Activated T-cell treated with anti-CD3 and anti-CD28 coated beads, Interleukin-2, amount 50 U/mL, for 72 hours (primary cell): ENCODE measurements at regions not wholly inside any gene's neighbourhood (a gene's known extent, or its start where the extent isn't known, plus 50 kb on each side); places are given as distances from the start of the nearest gene placed in this dataset.

Experiments
- ATAC-seq, 2 donors: fragments of 150-1000 bp; cut with Tn5 transposase; replicated peaks in 1 of 2; 2 replicates each; pipeline ENCODE4 v1.10.0; 2021; ENCODE audit warnings: moderate library complexity in 2 of 2, mild to moderate bottlenecking in 1 of 2
- DNase-seq, 2 donors: peaks; one replicate each; pipeline ENCODE4 v3.0.0; 2021 to 2022; ENCODE audit warnings: mixed read lengths in 1 of 2
- H3K27ac Mint-ChIP-seq: one replicate; pipeline ENCODE4 v1.8.0; 2022; ENCODE audit warnings: mild to moderate bottlenecking, moderate library complexity, mixed read lengths
- H3K27me3 Mint-ChIP-seq: one replicate; pipeline ENCODE4 v1.8.0; 2022; ENCODE audit warnings: low read depth, mixed read lengths
- H3K36me3 Mint-ChIP-seq, 2 donors: one replicate each; pipeline ENCODE4 v1.8.0; 2022; ENCODE audit warnings: mixed read lengths in 2 of 2, mild to moderate bottlenecking in 1 of 2; ENCODE audit not compliant: insufficient read depth in 2 of 2
- H3K4me1 Mint-ChIP-seq: one replicate; pipeline ENCODE4 v1.8.0; 2022; ENCODE audit warnings: low read depth, mixed read lengths
- H3K4me3 Mint-ChIP-seq, 2 donors: one replicate each; pipeline ENCODE4 v1.8.0; 2022; ENCODE audit warnings: mild to moderate bottlenecking in 2 of 2, mixed read lengths in 2 of 2, moderate library complexity in 2 of 2
- H3K9me3 Mint-ChIP-seq, 2 donors: one replicate each; pipeline ENCODE4 v1.8.0; 2022; ENCODE audit warnings: mixed read lengths in 2 of 2

GRCh38 chr2:45223531-45223930, 214.3 kb upstream of the SIX2 start:
- Mint-ChIP-seq H3K36me3 (peaks cover 2 to 4% of the 10 kb centered on the region in 2 donors), H3K27ac (no peak overlapping the region), H3K27me3 (peaks cover 30% of the 10 kb centered on the region), H3K9me3 (peaks cover 0 to 5% of the 10 kb centered on the region in 2 donors), H3K4me1 (no peaks in the 10 kb centered on the region), H3K4me3 (no peak overlapping the region)
- no peak for DNase-seq
- no peak for ATAC-seq

- Mint-ChIP-seq H3K36me3 (no peaks in the 10 kb centered on the region), H3K4me3 (no peak overlapping the region), H3K9me3 (peaks cover 0 to 2% of the 10 kb centered on the region in 2 donors), H3K27me3 (peaks cover 34% of the 10 kb centered on the region), H3K27ac (no peak overlapping the region), H3K4me1 (no peaks in the 10 kb centered on the region)
- DNase-seq (no peak), ATAC-seq (no peak)
Observed at GRCh38 chr2:45220227-45220626, 211.0 kb upstream of the SIX2 start.

DNA sequence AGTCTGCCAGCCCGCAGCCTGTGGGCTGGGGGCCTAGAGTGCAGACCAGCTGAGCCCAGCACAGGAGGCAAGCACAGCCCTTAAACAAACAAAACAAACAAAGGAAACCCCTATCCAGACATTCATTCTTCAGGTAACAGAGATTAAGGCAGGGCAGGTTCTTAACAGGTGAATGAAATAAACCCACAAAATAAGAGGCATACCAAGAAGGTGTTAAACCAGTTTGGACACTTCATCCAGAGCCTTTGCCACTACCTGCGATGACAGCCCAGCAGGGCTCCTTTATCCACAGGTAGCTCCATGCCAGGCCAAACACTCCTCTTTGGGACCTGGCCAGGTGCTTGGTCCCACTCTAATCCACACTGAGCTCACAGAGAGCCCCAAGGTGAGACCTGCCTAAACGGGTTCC, 209.7 kb upstream of the SIX2 start:
- H3K9me3 Mint-ChIP-seq, result peaks cover 0 to 2% of the 10 kb centered on the region in 2 donors
- no peaks in the 10 kb centered on the region for H3K36me3 Mint-ChIP-seq
- DNase-seq (no peak), ATAC-seq (no peak)
- no peaks in the 10 kb centered on the region for H3K4me1 Mint-ChIP-seq
- H3K27me3 Mint-ChIP-seq, result peaks cover 27% of the 10 kb centered on the region
- H3K27ac Mint-ChIP-seq, result no peak overlapping the region
- H3K4me3 Mint-ChIP-seq, result no peak overlapping the region

GRCh38 chr2:45218297-45218696, 209.0 kb upstream of the SIX2 start:
- peaks cover 0 to 2% of the 10 kb centered on the region in 2 donors for H3K9me3 Mint-ChIP-seq
- DNase-seq, result no peak
- ATAC-seq, result no peak
- peaks cover 23% of the 10 kb centered on the region for H3K27me3 Mint-ChIP-seq
- no peaks in the 10 kb centered on the region for H3K36me3 Mint-ChIP-seq
- H3K27ac Mint-ChIP-seq, result no peak overlapping the region
- H3K4me3 Mint-ChIP-seq, result no peak overlapping the region
- no peaks in the 10 kb centered on the region for H3K4me1 Mint-ChIP-seq

DNA sequence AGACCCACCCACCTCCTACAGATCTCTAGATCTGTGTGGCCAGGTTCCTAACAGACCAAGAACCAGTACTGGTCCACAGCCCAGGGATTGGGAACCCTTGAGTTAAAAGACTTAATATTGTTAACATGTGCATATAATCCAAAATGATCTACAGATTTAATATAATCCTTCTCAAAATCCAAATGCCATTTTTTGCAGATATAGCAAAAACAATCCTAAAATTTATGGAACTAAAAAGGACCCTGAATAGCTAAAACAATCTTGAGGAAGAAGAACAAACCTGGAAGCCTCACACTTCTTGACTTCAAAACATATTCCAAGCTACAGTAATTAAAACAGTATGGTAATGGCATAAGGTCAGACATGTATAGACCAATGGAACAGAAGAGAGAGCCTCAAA, 206.9 kb upstream of the SIX2 start:
- no peak for DNase-seq
- no peak overlapping the region for H3K4me3 Mint-ChIP-seq
- H3K4me1 Mint-ChIP-seq, result no peaks in the 10 kb centered on the region
- no peaks in the 10 kb centered on the region for H3K36me3 Mint-ChIP-seq
- peaks cover 12% of the 10 kb centered on the region for H3K27me3 Mint-ChIP-seq
- H3K9me3 Mint-ChIP-seq, result peaks cover 0 to 2% of the 10 kb centered on the region in 2 donors
- H3K27ac Mint-ChIP-seq, result no peak overlapping the region
- no peak for ATAC-seq

GRCh38 chr2:45214550-45214949, 205.3 kb upstream of the SIX2 start:
- H3K9me3 Mint-ChIP-seq, result peaks cover 0 to 2% of the 10 kb centered on the region in 2 donors
- no peak overlapping the region for H3K27ac Mint-ChIP-seq
- H3K4me1 Mint-ChIP-seq, result no peaks in the 10 kb centered on the region
- no peaks in the 10 kb centered on the region for H3K36me3 Mint-ChIP-seq
- DNase-seq (no peak), ATAC-seq (no peak)
- H3K4me3 Mint-ChIP-seq, result no peak overlapping the region
- H3K27me3 Mint-ChIP-seq, result peaks cover 8% of the 10 kb centered on the region

- Mint-ChIP-seq H3K4me3 (no peak overlapping the region), H3K27ac (no peak overlapping the region), H3K4me1 (no peaks in the 10 kb centered on the region), H3K9me3 (peaks cover 0 to 2% of the 10 kb centered on the region in 2 donors), H3K27me3 (peaks cover 8% of the 10 kb centered on the region), H3K36me3 (no peaks in the 10 kb centered on the region)
- ATAC-seq (no peak), DNase-seq (no peak)
Observed at GRCh38 chr2:45212953-45213635, 203.8 kb upstream of the SIX2 start.

DNA sequence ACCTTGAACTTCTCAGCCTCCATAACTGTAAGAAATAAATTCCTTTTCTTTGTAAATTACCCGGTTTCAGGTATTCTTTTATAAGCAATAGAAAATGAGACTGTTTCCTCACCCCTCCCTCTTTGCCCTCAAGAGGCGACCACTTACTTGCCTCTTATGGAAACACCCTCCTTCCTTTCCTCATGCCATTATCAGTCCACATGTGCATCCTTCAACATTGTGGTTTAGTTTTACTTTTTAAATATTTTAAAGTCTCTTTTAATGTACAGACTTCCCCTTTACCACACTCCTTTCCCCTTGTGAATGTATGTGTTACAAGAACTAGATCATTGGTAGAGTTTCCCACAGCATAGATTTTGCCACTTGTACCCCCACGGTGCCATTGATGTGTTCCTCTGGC, 202.4 kb upstream of the SIX2 start:
- H3K27me3 Mint-ChIP-seq, result peaks cover 8% of the 10 kb centered on the region

DNA sequence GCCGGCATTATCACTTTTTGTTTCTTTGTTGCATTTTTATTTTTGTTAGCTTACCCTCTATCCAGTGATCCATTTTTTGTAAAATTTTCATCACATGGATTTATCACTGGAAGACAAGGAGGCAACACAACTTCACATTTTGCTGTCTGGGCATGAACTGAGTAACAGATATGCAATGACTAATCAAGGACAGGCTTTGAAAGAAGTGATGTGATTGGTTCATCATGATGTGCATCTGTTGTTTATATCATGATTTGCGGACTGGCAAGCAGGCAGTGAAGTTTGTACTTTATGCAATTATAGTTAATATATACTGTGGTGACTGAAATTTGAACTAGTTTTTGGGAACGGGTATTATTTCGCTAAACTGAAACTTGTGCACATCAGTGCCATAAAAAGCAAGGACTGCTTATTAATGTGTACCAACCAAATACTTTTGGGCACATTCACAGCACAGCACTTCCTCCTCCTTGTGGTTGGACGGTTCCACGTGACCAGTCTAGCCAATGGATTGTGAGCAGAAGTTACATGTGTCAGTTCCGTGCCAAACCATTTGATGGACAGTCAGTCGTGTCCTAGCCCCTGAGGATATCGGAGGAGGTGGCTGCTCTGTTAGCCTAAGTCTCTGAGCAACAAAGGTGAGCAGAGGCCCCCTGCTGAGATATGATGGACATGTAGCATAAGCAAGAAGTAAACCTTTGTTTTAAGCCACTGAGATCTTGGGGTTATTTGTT, 201.4 kb upstream of the SIX2 start:
- Mint-ChIP-seq H3K27me3 (peaks cover under 1% of the 10 kb centered on the region), H3K4me3 (no peak overlapping the region), H3K9me3 (no peaks in the 10 kb centered on the region), H3K4me1 (no peaks in the 10 kb centered on the region), H3K27ac (no peak overlapping the region), H3K36me3 (no peaks in the 10 kb centered on the region)
- ATAC-seq (no peak), DNase-seq (no peak)

More for the DNA sequence above, 202.4 kb upstream of the SIX2 start:
- DNase-seq (no peak), ATAC-seq (no peak)
- Mint-ChIP-seq H3K4me3 (no peak overlapping the region), H3K36me3 (no peaks in the 10 kb centered on the region), H3K9me3 (peaks cover 0 to 2% of the 10 kb centered on the region in 2 donors), H3K4me1 (no peaks in the 10 kb centered on the region), H3K27ac (no peak overlapping the region)

DNA sequence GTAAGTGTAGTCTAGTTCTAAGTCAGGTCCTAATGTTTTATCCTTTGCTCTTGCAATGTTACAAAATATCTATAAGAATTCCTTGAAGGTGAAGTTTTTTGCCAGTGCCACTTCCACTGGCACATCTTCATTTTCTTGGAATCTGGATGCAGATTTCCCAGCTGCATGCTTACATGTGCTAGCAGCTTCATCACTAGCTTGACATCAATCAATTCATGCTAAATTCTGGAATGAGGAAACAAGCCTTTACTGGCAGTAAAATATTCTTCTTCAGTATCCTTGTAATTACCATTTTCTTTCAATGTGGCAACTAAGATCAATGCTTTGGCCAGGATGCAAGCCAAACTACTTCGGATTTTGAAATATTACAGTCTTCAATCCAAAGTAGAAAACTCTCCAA, 200.6 kb upstream of the SIX2 start:
- H3K27ac Mint-ChIP-seq, result no peak overlapping the region
- no peaks in the 10 kb centered on the region for H3K9me3 Mint-ChIP-seq
- H3K4me3 Mint-ChIP-seq, result no peak overlapping the region
- no peaks in the 10 kb centered on the region for H3K4me1 Mint-ChIP-seq
- DNase-seq (no peak), ATAC-seq (no peak)
- H3K27me3 Mint-ChIP-seq, result no peaks in the 10 kb centered on the region
- no peaks in the 10 kb centered on the region for H3K36me3 Mint-ChIP-seq

DNA sequence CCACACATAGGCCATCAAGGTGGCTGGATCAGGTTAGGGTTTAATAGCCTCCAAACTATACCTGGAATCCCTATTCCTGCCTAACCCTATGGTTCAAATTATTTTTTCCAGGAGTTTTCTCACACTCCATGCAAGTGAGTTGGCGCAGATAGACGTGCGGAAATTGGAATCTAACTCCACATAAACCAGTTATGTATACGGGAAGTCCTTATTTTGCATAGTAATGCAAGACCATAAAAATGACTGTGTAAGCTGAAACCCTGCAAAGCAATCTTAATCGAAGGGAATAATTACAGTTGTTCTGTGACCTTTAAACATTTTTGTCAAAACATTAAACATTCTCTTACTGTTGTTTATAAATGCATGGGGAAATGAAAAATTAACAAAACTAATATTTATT, 200.1 kb upstream of the SIX2 start:
- DNase-seq, result no peak
- Mint-ChIP-seq H3K27ac (no peak overlapping the region), H3K9me3 (no peaks in the 10 kb centered on the region), H3K4me1 (no peaks in the 10 kb centered on the region), H3K4me3 (no peak overlapping the region), H3K27me3 (no peaks in the 10 kb centered on the region), H3K36me3 (no peaks in the 10 kb centered on the region)
- no peak for ATAC-seq

- H3K4me1 Mint-ChIP-seq, result no peaks in the 10 kb centered on the region
- ATAC-seq, result no peak
Observed at GRCh38 chr2:45207101-45207500, 197.8 kb upstream of the SIX2 start.

DNA sequence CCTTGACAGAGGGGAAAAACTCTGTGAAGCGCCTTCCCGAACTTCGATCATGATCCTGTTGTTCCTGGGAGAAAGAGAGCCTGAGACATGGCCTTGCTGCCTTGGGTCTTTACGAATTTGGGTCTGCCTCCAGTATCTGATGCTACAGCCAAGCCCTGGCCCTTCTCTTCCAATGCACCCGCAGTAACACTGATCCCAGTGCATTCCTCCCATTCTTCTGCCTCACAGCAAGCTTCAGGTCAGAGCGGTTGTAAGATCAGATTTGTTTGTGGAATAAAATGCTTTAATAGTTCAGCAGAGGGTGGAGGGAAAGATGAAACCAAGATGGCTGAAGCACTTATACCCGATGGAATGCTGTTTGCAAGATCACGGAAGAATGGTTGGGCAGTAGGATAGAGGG, 196.7 kb upstream of the SIX2 start:
- DNase-seq (no peak), ATAC-seq (no peak)
- Mint-ChIP-seq H3K27ac (no peak overlapping the region), H3K4me1 (no peaks in the 10 kb centered on the region), H3K36me3 (no peaks in the 10 kb centered on the region), H3K27me3 (peaks cover 8% of the 10 kb centered on the region), H3K9me3 (peaks cover 0 to 4% of the 10 kb centered on the region in 2 donors), H3K4me3 (no peak overlapping the region)

More at GRCh38 chr2:45207101-45207500, 197.8 kb upstream of the SIX2 start:
- DNase-seq, result no peak
- H3K36me3 Mint-ChIP-seq, result no peaks in the 10 kb centered on the region
- H3K27me3 Mint-ChIP-seq, result peaks cover 8% of the 10 kb centered on the region
- no peak overlapping the region for H3K27ac Mint-ChIP-seq
- H3K9me3 Mint-ChIP-seq, result peaks cover 0 to 2% of the 10 kb centered on the region in 2 donors
- H3K4me3 Mint-ChIP-seq, result no peak overlapping the region
